Prostate gland (tissue), 2 donors: ENCODE measurements at regions not wholly inside any gene's neighbourhood (a gene's known extent, or its start where the extent isn't known, plus 50 kb on each side); places are given as distances from the start of the nearest gene placed in this dataset.

Source experiments
- CTCF ChIP-seq, 4 experiments: fragments of 200-600 bp in 2 of 4; fragments of 450-650 bp in 2 of 4; sonication (generic) in 2 of 4; IDR thresholded peaks; 1 replicate in 3 of 4; 2 replicates in 1 of 4; pipeline ENCODE4 v1.5.1; 2016 to 2019; ENCODE audit warnings: antibody characterized with exemption in 4 of 4, mild to moderate bottlenecking in 2 of 4, moderate library complexity in 2 of 4
- POLR2A ChIP-seq: fragments of 450-650 bp; IDR thresholded peaks from one replicate; pipeline ENCODE4 v1.6.1; 2016; ENCODE audit warnings: antibody characterized with exemption, mild to moderate bottlenecking

GRCh38 chr21:28421716-28422524, 570.8 kb downstream of the LTN1 start:
- TF ChIP-seq CTCF (IDR thresholded peaks at IDR 0.05) (no peak), POLR2A (no peak)
